K562 (cell line): ENCODE measurements at regions not wholly inside any gene's neighbourhood (a gene's known extent, or its start where the extent isn't known, plus 50 kb on each side); places are given as distances from the start of the nearest gene placed in this dataset.
"Not testable (repeated sequence)": the region's sequence is repeated elsewhere in the genome, so short reads cannot be mapped to it uniquely, and the experiment has no call there.

Experiments
- DIDO1 ChIP-seq: fragments of 450-650 bp; IDR thresholded peaks from 2 replicates; pipeline ENCODE4 v1.6.1; 2016; ENCODE audit warnings: low read depth, missing biosample characterization, missing genetic modification characterization
- DPF2 ChIP-seq: fragments of 450-650 bp; IDR thresholded peaks from 2 replicates; pipeline ENCODE4 v1.6.1; 2016
- EP300 ChIP-seq: IDR thresholded peaks from 2 replicates; pipeline ENCODE4 v1.6.1; 2012; ENCODE audit warnings: low read length, improper control_type of control experiment
- ETV6 ChIP-seq, 3 experiments: fragments of 150-350 bp in 1 of 3; sonication (generic) in 1 of 3; formaldehyde crosslinking in 1 of 3; IDR thresholded peaks; 2 replicates each; pipeline versions ENCODE4 v1.6.1 to v1.8.0; 2014 to 2022; ENCODE audit warnings: borderline replicate concordance in 2 of 3, low read depth in 2 of 3, antibody characterized with exemption in 1 of 3, low read length in 1 of 3, mild to moderate bottlenecking in 1 of 3, missing genetic modification reagents in 1 of 3
- FOXK2 ChIP-seq, 2 experiments: fragments of 450-650 bp; IDR thresholded peaks in 1 of 2; conservative IDR thresholded peaks in 1 of 2; 2 replicates each; pipeline ENCODE4 v1.6.1; 2016; ENCODE audit warnings: low read depth in 2 of 2, mild to moderate bottlenecking in 1 of 2
- GABPB2 ChIP-seq: fragments of 250-450 bp; sonication (Bioruptor Pico); conservative IDR thresholded peaks from 2 replicates; pipeline ENCODE4 v1.5.1; 2021; ENCODE audit warnings: mild to moderate bottlenecking
- HDAC6 ChIP-seq: IDR thresholded peaks from 2 replicates; pipeline ENCODE4 v1.6.1; 2012; ENCODE audit warnings: low read depth, mild to moderate bottlenecking, control low read depth, inconsistent platforms, low read length, moderate library complexity
- JUND ChIP-seq, 2 experiments: IDR thresholded peaks; 2 replicates in 1 of 2; 3 replicates in 1 of 2; pipeline ENCODE4 v1.6.1; 2011; ENCODE audit warnings: borderline replicate concordance in 2 of 2, low read depth in 2 of 2, low read length in 2 of 2, improper control_type of control experiment in 1 of 2, missing biosample characterization in 1 of 2, missing genetic modification characterization in 1 of 2, missing genetic modification reagents in 1 of 2
- KLF16 ChIP-seq: IDR thresholded peaks from 2 replicates; pipeline ENCODE4 v1.6.1; 2016; ENCODE audit warnings: antibody characterized with exemption
- RAD21 ChIP-seq, 2 experiments: fragments of 250-450 bp in 1 of 2; fragments of 450-650 bp in 1 of 2; sonication (Bioruptor Pico) in 1 of 2; formaldehyde crosslinking in 1 of 2; IDR thresholded peaks in 1 of 2; conservative IDR thresholded peaks in 1 of 2; 2 replicates each; pipeline versions ENCODE4 v1.4.0 to v1.8.0; 2020 to 2022; ENCODE audit warnings: mild to moderate bottlenecking in 2 of 2, moderate library complexity in 1 of 2
- SAFB2 ChIP-seq: fragments of 200-400 bp; formaldehyde crosslinking; IDR thresholded peaks from 2 replicates; pipeline ENCODE4 v1.6.1; 2018; ENCODE audit warnings: borderline replicate concordance, low read length, low read depth, moderate library complexity; ENCODE audit not compliant: severe bottlenecking
- TEAD2 ChIP-seq: fragments of 450-650 bp; IDR thresholded peaks from 2 replicates; pipeline ENCODE4 v1.6.1; 2016; ENCODE audit warnings: missing genetic modification characterization, control low read depth, missing compliant biosample characterization
- TF ChIP-seq, protein P1 (sequence below): sonication (generic); formaldehyde crosslinking; IDR thresholded peaks from 2 replicates; pipeline ENCODE4 v1.9.0; 2022; ENCODE audit warnings: mild to moderate bottlenecking, missing genetic modification reagents
- TF ChIP-seq, protein P2 (sequence below): fragments of 200-800 bp; sonication (Bioruptor generic); IDR thresholded peaks from 2 replicates; pipeline ENCODE4 v1.6.1; 2017; ENCODE audit warnings: missing genetic modification characterization, missing compliant biosample characterization

DNA sequence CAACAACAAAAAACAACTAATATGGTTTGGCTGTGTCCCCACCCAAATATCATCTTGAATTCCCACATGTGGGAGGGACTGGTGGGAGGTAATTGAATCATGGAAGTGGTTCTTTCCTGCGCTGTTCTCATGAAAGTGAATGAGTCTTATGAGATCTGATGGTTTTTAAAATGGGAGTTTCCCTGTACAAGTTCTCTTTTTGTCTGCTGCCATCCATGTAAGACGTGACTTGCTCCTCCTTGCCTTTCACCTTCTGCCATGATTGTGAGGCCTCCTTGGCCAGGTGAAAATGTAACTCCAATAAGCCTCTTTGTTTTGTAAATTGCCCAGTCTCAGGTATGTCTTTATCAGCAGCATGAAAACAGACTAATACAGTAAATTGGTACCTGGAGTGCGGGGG, 183.5 kb upstream of the BANK1 start:
- not testable (repeated sequence) for TF ChIP-seq TEAD2 (tag); RAD21 (CRISPR knock-in tag; conservative IDR thresholded peaks at IDR 0.05 in 1 of 2, IDR thresholded peaks at IDR 0.05 in 1 of 2); JUND (IDR thresholded peaks at IDR 0.05; ENCODE audit: borderline replicate concordance, low read depth, low read length); JUND (tag; IDR thresholded peaks at IDR 0.05; ENCODE audit: borderline replicate concordance, low read depth, low read length); EP300; DIDO1 (tag); KLF16; HDAC6; GABPB2 (CRISPR knock-in tag); FOXK2 (conservative IDR thresholded peaks at IDR 0.05 in 1 of 2, IDR thresholded peaks at IDR 0.05 in 1 of 2; ENCODE audit: low read depth in 2 of 2); ETV6 (IDR thresholded peaks at IDR 0.05; ENCODE audit: borderline replicate concordance in 1 of 2, low read depth in 2 of 2, low read length in 1 of 2); ETV6 (CRISPR knock-in tag; IDR thresholded peaks at IDR 0.05; ENCODE audit: borderline replicate concordance); DPF2; SAFB2
- TF ChIP-seq, protein P1, sequence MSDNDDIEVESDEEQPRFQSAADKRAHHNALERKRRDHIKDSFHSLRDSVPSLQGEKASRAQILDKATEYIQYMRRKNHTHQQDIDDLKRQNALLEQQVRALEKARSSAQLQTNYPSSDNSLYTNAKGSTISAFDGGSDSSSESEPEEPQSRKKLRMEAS (CRISPR knock-in tag): not testable (repeated sequence)
- TF ChIP-seq, protein P2, sequence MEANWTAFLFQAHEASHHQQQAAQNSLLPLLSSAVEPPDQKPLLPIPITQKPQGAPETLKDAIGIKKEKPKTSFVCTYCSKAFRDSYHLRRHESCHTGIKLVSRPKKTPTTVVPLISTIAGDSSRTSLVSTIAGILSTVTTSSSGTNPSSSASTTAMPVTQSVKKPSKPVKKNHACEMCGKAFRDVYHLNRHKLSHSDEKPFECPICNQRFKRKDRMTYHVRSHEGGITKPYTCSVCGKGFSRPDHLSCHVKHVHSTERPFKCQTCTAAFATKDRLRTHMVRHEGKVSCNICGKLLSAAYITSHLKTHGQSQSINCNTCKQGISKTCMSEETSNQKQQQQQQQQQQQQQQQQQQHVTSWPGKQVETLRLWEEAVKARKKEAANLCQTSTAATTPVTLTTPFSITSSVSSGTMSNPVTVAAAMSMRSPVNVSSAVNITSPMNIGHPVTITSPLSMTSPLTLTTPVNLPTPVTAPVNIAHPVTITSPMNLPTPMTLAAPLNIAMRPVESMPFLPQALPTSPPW (CRISPR knock-in tag): not testable (repeated sequence)
